ENCODE measurements at regions not wholly inside any gene's neighbourhood (a gene's known extent, or its start where the extent isn't known, plus 50 kb on each side); places are given as distances from the start of the nearest gene placed in this dataset.

DNA sequence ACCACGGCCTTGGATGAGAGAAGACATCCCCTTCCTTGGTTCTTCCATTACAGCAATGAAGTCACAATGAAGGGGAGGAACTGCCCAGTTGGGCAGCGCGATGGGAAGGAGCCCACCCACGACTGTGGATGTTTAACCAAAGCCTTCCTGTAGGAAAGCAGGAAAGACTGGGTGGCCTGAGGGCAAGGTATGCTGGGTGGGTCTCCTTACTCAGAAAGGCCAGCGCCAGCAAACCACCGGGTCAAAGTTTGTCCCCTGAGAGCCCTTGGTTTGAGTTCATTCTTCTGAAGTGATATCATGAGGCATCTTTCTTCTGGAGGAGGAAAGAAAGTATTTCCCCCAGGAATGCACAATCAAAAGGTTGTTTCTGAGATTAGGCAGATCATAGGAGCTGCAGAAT, 105.2 kb downstream of the C16orf95 start:
- H3K27ac ChIP-seq (ENCODE audit: control insufficient read depth, insufficient read depth) = no peak overlapping the region
- ChIA-PET CTCF (interaction anchor here (0.9 to 1.5 kb wide), 2 partner anchors 10 to 16 kb away, joined by 3 to 5 read pairs; no protein-coding TSS in a partner anchor), RAD21 (ENCODE audit: unreplicated experiment) (no interaction called here), POLR2A (no interaction called here), SMC1A (ENCODE audit: uncharacterized antibody, unreplicated experiment) (no interaction called here)
- FAIRE-seq (no peak), ATAC-seq (no peak), DNase-seq (ENCODE audit: low read depth, low spot score) (no peak)
- no peaks in the 10 kb centered on the region for H4K20me1 ChIP-seq (ENCODE audit: control insufficient read depth, insufficient read depth)
- no peaks in the 10 kb centered on the region for H3K9me3 ChIP-seq (replicated peaks; ENCODE audit: control insufficient read depth, insufficient read depth, low read length)
- H3K36me3 ChIP-seq (ENCODE audit: control insufficient read depth in 2 of 2, insufficient read depth in 2 of 2, low read length in 1 of 2) = no peaks in the 10 kb centered on the region
- 18% methylated on average over 6 of the region's 6 CpGs for WGBS (ENCODE audit: insufficient coverage, insufficient replicate concordance, low lambda C conversion rate, missing lambda C conversion rate)
- no peak overlapping the region for H3K4me3 ChIP-seq
- H3K27me3 ChIP-seq (replicated peaks in 1 of 2; ENCODE audit: control insufficient read depth in 2 of 2, insufficient read depth in 2 of 2, low read length in 1 of 2) = no peaks in the 10 kb centered on the region
- H3K4me1 ChIP-seq (ENCODE audit: control insufficient read depth, insufficient read depth, low read length) = no peaks in the 10 kb centered on the region
- intact Hi-C loops (cut with micrococcal nuclease; ENCODE audit: unreplicated experiment) (no loop called here), in situ Hi-C loops (cut with MboI) (no loop called here)
- H2AFZ ChIP-seq (ENCODE audit: control insufficient read depth, low read depth, low read length) = no peak overlapping the region
- H3K9ac ChIP-seq (ENCODE audit: control insufficient read depth, insufficient read depth, low read length) = no peak overlapping the region
- no TSS peak for BruUV-seq (replicated peaks)
- H3K4me2 ChIP-seq (ENCODE audit: control insufficient read depth, insufficient read depth) = no peak overlapping the region
- TF ChIP-seq BHLHE40 (IDR thresholded peaks at IDR 0.05; ENCODE audit: borderline replicate concordance in 1 of 2, low read depth in 2 of 2, low read length in 1 of 2) = no peak
- no peak for TF ChIP-seq SUPT20H (IDR thresholded peaks at IDR 0.05; ENCODE audit: borderline replicate concordance, control insufficient read depth, low read depth, low read length)
- TF ChIP-seq SIX5 (IDR thresholded peaks at IDR 0.05; ENCODE audit: low read depth, low read length, severe bottlenecking) = no peak
- TF ChIP-seq TCF7 (IDR thresholded peaks at IDR 0.05; ENCODE audit: borderline replicate concordance) = no peak
- no peak for TF ChIP-seq MEF2B (IDR thresholded peaks at IDR 0.05; ENCODE audit: partially characterized antibody, poor library complexity, severe bottlenecking)
- TF ChIP-seq, protein P1, sequence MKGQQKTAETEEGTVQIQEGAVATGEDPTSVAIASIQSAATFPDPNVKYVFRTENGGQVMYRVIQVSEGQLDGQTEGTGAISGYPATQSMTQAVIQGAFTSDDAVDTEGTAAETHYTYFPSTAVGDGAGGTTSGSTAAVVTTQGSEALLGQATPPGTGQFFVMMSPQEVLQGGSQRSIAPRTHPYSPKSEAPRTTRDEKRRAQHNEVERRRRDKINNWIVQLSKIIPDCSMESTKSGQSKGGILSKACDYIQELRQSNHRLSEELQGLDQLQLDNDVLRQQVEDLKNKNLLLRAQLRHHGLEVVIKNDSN (IDR thresholded peaks at IDR 0.05; ENCODE audit: borderline replicate concordance, extremely low read length, insufficient read depth, low read depth, low read length) = no peak
- TF ChIP-seq STAT1 (conservative IDR thresholded peaks at IDR 0.05) = no peak
- no peak for TF ChIP-seq CREM (IDR thresholded peaks at IDR 0.05; ENCODE audit: low read depth)
- TF ChIP-seq TBL1XR1 (IDR thresholded peaks at IDR 0.05; ENCODE audit: low read depth, low read length) = no peak
- no peak for TF ChIP-seq BMI1 (IDR thresholded peaks at IDR 0.05; ENCODE audit: borderline replicate concordance)
- no peaks in the 10 kb centered on the region for H3K79me2 ChIP-seq (ENCODE audit: control insufficient read depth, insufficient read depth, low read length)
